ENCODE measurements at regions not wholly inside any gene's neighbourhood (a gene's known extent, or its start where the extent isn't known, plus 50 kb on each side); places are given as distances from the start of the nearest gene placed in this dataset.
A peak's percentile ranks its signal among the peaks of the same experiment; 100 is the strongest.

DNA sequence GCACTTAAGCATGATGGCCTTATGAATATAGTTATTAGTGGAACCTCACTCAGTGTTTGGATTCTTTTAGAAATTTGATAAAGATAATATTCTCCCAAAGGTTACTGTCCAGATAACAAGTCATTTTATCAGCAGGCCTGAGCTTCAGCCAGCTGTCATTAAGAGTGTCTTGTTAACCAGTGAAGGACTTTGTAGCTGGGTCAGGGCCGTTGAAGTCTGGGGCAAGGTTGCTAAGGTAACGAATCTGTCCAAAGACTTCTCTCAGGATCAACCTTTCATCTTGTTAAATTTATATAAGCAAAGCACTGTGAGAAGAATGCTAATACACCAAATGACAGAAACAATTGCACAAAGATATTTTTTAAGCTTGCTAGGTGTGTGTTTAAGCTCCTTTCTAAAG lies 271.3 kb upstream of the TMPO start:
- peak; percentile 7 to 26 for DNase-seq
- WGBS (ENCODE audit: insufficient coverage, low lambda C conversion rate), result no CpG with 5 or more reads among the region's 2 CpGs
- H3K4me1 ChIP-seq (ENCODE audit: control insufficient read depth, insufficient read depth, low read length), result no peaks in the 10 kb centered on the region

DNA sequence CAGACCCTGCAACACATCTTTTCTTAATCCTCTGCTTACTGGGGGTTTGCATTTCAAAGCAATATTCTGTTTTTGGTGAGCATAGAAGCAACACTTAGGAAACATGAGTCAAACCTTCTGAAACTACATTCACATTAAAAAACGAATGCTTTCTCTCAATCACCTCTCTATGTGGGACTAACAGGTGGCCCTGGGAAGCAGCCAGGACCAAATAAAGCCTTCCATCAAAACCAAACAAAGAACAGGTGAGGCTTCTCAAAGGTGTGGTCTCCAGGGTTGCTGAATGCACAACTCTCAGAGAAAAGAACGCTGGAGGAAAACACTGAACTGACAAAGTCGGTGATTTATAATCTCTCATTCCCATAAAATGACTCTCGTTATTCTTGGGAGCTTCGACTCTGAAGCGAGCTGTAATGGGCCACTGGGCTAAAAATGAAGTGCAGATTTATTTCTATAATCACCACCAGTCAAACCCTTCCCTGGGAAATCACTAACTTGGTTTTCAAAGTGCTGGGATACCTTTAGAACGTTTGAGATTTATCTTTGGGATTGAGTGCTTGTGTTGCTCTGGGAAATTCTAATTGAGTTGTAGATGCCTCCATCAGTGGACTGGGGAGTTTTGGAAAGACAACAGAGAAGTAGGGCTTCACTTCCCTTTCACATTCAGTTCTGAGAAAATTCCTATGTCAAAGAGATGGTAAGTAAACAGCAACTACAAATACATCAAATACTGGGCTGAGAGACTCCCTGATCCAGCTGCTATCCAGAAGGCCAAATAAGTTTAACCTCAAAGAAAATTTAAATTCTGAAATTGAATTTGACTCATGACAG lies 262.0 kb upstream of the TMPO start:
- Histone ChIP-seq H3K36me3 (ENCODE audit: control insufficient read depth, insufficient read depth, low read length) (no peaks in the 10 kb centered on the region), H3K9me3 (ENCODE audit: control insufficient read depth, low read depth, low read length) (no peaks in the 10 kb centered on the region), H3K27me3 (ENCODE audit: control insufficient read depth, insufficient read depth, low read length) (no peaks in the 10 kb centered on the region), H3K4me3 (ENCODE audit: low read length) (no peak overlapping the region), H3K4me1 (ENCODE audit: control insufficient read depth, insufficient read depth, low read length) (no peaks in the 10 kb centered on the region), H3K27ac (ENCODE audit: low read length) (no peak overlapping the region)
- no peak for DNase-seq
- no CpG with 5 or more reads among the region's 7 CpGs for WGBS (ENCODE audit: insufficient coverage, low lambda C conversion rate)

More for the DNA sequence above, 271.3 kb upstream of the TMPO start:
- no peak overlapping the region for H3K4me3 ChIP-seq (ENCODE audit: low read length)
- no peaks in the 10 kb centered on the region for H3K27me3 ChIP-seq (ENCODE audit: control insufficient read depth, insufficient read depth, low read length)
- H3K36me3 ChIP-seq (ENCODE audit: control insufficient read depth, insufficient read depth, low read length), result no peaks in the 10 kb centered on the region
- no peak overlapping the region for H3K27ac ChIP-seq (ENCODE audit: low read length)
- H3K9me3 ChIP-seq (ENCODE audit: control insufficient read depth, low read depth, low read length), result no peaks in the 10 kb centered on the region

- no peaks in the 10 kb centered on the region for H3K4me1 ChIP-seq (ENCODE audit: control insufficient read depth, insufficient read depth, low read length)
- H3K27ac ChIP-seq (ENCODE audit: low read length), result no peak overlapping the region
- no peak overlapping the region for H3K4me3 ChIP-seq (ENCODE audit: low read length)
- DNase-seq, result no peak
- no peaks in the 10 kb centered on the region for H3K9me3 ChIP-seq (ENCODE audit: control insufficient read depth, low read depth, low read length)
- no CpG with 5 or more reads among the region's 1 CpG for WGBS (ENCODE audit: insufficient coverage, low lambda C conversion rate)
- no peaks in the 10 kb centered on the region for H3K27me3 ChIP-seq (ENCODE audit: control insufficient read depth, insufficient read depth, low read length)
- no peaks in the 10 kb centered on the region for H3K36me3 ChIP-seq (ENCODE audit: control insufficient read depth, insufficient read depth, low read length)
These were observed 258.6 kb upstream of the TMPO start for GRCh38 chr12:98256830-98257229.

DNA sequence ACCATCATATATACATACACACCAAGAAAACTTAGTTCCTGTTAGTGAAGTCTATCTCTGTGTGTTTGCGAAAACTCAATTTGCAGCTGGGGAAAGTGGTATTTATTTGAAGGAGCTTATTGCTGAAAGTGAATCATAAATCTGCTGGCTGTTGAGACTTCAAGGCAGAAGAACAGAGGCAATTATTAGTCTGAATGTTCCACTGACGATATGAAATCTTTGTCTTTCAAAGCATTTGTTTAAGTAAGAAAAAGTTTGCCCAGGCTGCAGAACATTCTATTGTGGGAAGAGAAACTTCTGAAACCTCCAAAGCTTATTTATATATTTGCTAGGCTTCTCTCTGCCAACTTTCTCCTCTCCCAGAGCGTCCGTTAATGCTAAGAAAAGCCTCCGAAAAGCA lies 255.7 kb upstream of the TMPO start:
- no peak for DNase-seq
- Histone ChIP-seq H3K27ac (ENCODE audit: low read length) (no peak overlapping the region), H3K9me3 (ENCODE audit: control insufficient read depth, low read depth, low read length) (no peaks in the 10 kb centered on the region), H3K36me3 (ENCODE audit: control insufficient read depth, insufficient read depth, low read length) (no peaks in the 10 kb centered on the region), H3K4me1 (ENCODE audit: control insufficient read depth, insufficient read depth, low read length) (no peaks in the 10 kb centered on the region), H3K27me3 (ENCODE audit: control insufficient read depth, insufficient read depth, low read length) (no peaks in the 10 kb centered on the region), H3K4me3 (ENCODE audit: low read length) (no peak overlapping the region)
- WGBS (ENCODE audit: insufficient coverage, low lambda C conversion rate), result 40% methylated on average over 1 of the region's 5 CpGs

GRCh38 chr12:98260276-98260675 lies 255.1 kb upstream of the TMPO start:
- Histone ChIP-seq H3K27me3 (ENCODE audit: control insufficient read depth, insufficient read depth, low read length) (no peaks in the 10 kb centered on the region), H3K27ac (ENCODE audit: low read length) (no peak overlapping the region), H3K36me3 (ENCODE audit: control insufficient read depth, insufficient read depth, low read length) (no peaks in the 10 kb centered on the region), H3K4me1 (ENCODE audit: control insufficient read depth, insufficient read depth, low read length) (no peaks in the 10 kb centered on the region), H3K4me3 (ENCODE audit: low read length) (no peak overlapping the region), H3K9me3 (ENCODE audit: control insufficient read depth, low read depth, low read length) (no peaks in the 10 kb centered on the region)
- DNase-seq, result no peak
- WGBS (ENCODE audit: insufficient coverage, low lambda C conversion rate), result 100% methylated on average over 1 of the region's 5 CpGs

DNA sequence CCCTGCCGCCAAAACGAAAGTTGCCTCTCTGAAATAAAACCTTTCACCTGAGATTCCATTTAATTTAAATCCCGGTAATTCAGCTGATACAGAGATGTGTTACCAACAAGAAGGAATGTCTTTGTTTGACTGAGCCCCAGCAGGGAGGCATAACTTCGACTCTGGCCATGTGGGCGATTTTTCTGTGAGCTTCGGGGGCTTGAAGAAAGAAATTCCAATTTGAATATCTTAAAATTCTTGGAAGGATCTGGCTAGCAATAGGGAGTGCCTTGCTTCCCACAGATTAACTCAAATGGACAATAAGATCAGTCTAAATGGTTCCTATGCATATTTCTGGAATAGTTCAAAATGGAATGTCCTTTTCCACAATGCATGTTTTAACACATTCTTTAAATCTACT lies 252.5 kb upstream of the TMPO start:
- H3K27me3 ChIP-seq (ENCODE audit: control insufficient read depth, insufficient read depth, low read length), result no peaks in the 10 kb centered on the region
- H3K4me3 ChIP-seq (ENCODE audit: low read length), result no peak overlapping the region
- no peak overlapping the region for H3K27ac ChIP-seq (ENCODE audit: low read length)
- 100% methylated on average over 1 of the region's 6 CpGs for WGBS (ENCODE audit: insufficient coverage, low lambda C conversion rate)
- no peaks in the 10 kb centered on the region for H3K4me1 ChIP-seq (ENCODE audit: control insufficient read depth, insufficient read depth, low read length)
- no peaks in the 10 kb centered on the region for H3K9me3 ChIP-seq (ENCODE audit: control insufficient read depth, low read depth, low read length)
- no peaks in the 10 kb centered on the region for H3K36me3 ChIP-seq (ENCODE audit: control insufficient read depth, insufficient read depth, low read length)
- DNase-seq, result no peak

GRCh38 chr12:98274430-98275130 lies 240.8 kb upstream of the TMPO start:
- Histone ChIP-seq H3K27ac (ENCODE audit: low read length) (no peak overlapping the region), H3K4me3 (ENCODE audit: low read length) (no peak overlapping the region), H3K27me3 (ENCODE audit: control insufficient read depth, insufficient read depth, low read length) (no peaks in the 10 kb centered on the region), H3K4me1 (ENCODE audit: control insufficient read depth, insufficient read depth, low read length) (no peaks in the 10 kb centered on the region), H3K9me3 (ENCODE audit: control insufficient read depth, low read depth, low read length) (no peaks in the 10 kb centered on the region), H3K36me3 (ENCODE audit: control insufficient read depth, insufficient read depth, low read length) (no peaks in the 10 kb centered on the region)
- DNase-seq, result no peak
- 82% methylated on average over 1 of the region's 5 CpGs for WGBS (ENCODE audit: insufficient coverage, low lambda C conversion rate)

DNA sequence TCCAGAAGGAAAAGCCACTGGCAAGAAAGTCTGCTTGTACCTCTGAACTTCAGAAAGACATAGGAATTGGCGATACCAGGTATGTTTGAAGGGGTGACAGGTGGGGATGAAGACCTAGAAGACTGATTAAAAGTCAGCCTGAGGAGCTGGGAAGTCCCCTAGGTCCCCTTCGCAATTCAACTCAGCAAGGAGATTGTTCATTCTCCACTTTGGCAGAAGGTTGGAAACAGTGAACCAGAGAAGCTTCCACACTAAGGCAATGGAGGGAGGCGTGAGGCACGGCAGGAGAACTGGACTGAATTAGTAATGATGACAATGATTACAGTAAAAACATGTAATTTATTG lies 240.3 kb upstream of the TMPO start:
- 60% methylated on average over 1 of the region's 4 CpGs for WGBS (ENCODE audit: insufficient coverage, low lambda C conversion rate)
- H3K4me3 ChIP-seq (ENCODE audit: low read length), result no peak overlapping the region
- DNase-seq, result no peak

GRCh38 chr12:98280152-98280551 lies 235.2 kb upstream of the TMPO start:
- WGBS (ENCODE audit: insufficient coverage, low lambda C conversion rate), result no CpG with 5 or more reads among the region's 6 CpGs
- DNase-seq, result no peak
- H3K4me3 ChIP-seq (ENCODE audit: low read length), result no peak overlapping the region
- no peaks in the 10 kb centered on the region for H3K4me1 ChIP-seq (ENCODE audit: control insufficient read depth, insufficient read depth, low read length)
- H3K36me3 ChIP-seq (ENCODE audit: control insufficient read depth, insufficient read depth, low read length), result no peaks in the 10 kb centered on the region
- H3K27ac ChIP-seq (ENCODE audit: low read length), result no peak overlapping the region
- no peaks in the 10 kb centered on the region for H3K9me3 ChIP-seq (ENCODE audit: control insufficient read depth, low read depth, low read length)
- no peaks in the 10 kb centered on the region for H3K27me3 ChIP-seq (ENCODE audit: control insufficient read depth, insufficient read depth, low read length)

More for the DNA sequence above, 240.3 kb upstream of the TMPO start:
- Histone ChIP-seq H3K4me1 (ENCODE audit: control insufficient read depth, insufficient read depth, low read length) (no peaks in the 10 kb centered on the region), H3K27me3 (ENCODE audit: control insufficient read depth, insufficient read depth, low read length) (no peaks in the 10 kb centered on the region), H3K27ac (ENCODE audit: low read length) (no peak overlapping the region), H3K36me3 (ENCODE audit: control insufficient read depth, insufficient read depth, low read length) (no peaks in the 10 kb centered on the region), H3K9me3 (ENCODE audit: control insufficient read depth, low read depth, low read length) (no peaks in the 10 kb centered on the region)

DNA sequence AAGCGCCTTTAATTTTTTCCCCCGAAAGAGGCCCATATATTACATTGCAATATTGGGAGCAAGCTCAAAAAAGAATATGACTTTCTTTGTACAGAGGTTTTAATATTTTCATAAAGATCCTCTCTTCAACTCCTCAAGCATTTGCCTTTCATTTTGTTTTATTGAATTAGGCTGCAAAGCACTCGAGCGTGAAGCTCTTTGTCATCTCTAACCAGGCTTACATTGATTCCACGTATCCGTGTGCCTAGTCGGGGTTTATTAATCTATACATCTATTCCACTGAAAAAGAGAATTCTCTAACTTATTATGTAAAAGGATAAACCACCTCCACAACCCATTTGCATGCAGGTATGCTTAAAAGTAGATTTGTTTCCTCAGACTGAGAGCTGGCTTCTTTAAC lies 234.8 kb upstream of the TMPO start:
- Histone ChIP-seq H3K27me3 (ENCODE audit: control insufficient read depth, insufficient read depth, low read length) (no peaks in the 10 kb centered on the region), H3K27ac (ENCODE audit: low read length) (no peak overlapping the region), H3K4me3 (ENCODE audit: low read length) (no peak overlapping the region), H3K36me3 (ENCODE audit: control insufficient read depth, insufficient read depth, low read length) (no peaks in the 10 kb centered on the region), H3K4me1 (ENCODE audit: control insufficient read depth, insufficient read depth, low read length) (no peaks in the 10 kb centered on the region), H3K9me3 (ENCODE audit: control insufficient read depth, low read depth, low read length) (no peaks in the 10 kb centered on the region)
- WGBS (ENCODE audit: insufficient coverage, low lambda C conversion rate), result 83% methylated on average over 4 of the region's 7 CpGs
- DNase-seq, result no peak

DNA sequence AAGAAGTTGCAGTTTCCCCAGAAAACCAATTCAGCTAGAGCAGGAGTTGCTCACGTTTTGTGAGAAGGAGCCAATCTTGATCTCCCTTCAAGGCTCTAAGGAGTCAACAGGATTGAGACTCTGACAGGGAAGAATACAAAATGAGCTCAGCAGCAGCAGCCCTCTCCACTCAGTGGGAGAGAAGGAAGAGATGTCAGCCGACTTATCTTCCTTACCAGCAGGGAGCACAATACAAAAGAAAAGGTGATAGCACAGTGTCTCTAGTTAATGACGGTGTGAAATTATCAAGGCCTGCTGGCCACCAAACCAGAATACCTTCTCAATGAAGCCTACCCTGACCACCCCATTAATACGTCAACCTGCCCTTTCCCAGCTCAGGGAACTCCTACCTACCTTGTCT lies 223.6 kb upstream of the TMPO start:
- no CpG with 5 or more reads among the region's 4 CpGs for WGBS (ENCODE audit: insufficient coverage, low lambda C conversion rate)

More for the DNA sequence above, 223.6 kb upstream of the TMPO start:
- Histone ChIP-seq H3K4me3 (ENCODE audit: low read length) (no peak overlapping the region), H3K36me3 (ENCODE audit: control insufficient read depth, insufficient read depth, low read length) (no peaks in the 10 kb centered on the region), H3K27me3 (ENCODE audit: control insufficient read depth, insufficient read depth, low read length) (peaks cover 2% of the 10 kb centered on the region), H3K9me3 (ENCODE audit: control insufficient read depth, low read depth, low read length) (no peaks in the 10 kb centered on the region), H3K27ac (ENCODE audit: low read length) (no peak overlapping the region), H3K4me1 (ENCODE audit: control insufficient read depth, insufficient read depth, low read length) (no peaks in the 10 kb centered on the region)
- DNase-seq, result no peak

Data from large intestine (tissue), 3 donors.